ENCODE measurements at regions not wholly inside any gene's neighbourhood (a gene's known extent, or its start where the extent isn't known, plus 50 kb on each side); places are given as distances from the start of the nearest gene placed in this dataset.

- no peaks in the 10 kb centered on the region for H3K9me3 ChIP-seq (ENCODE audit: control insufficient read depth, insufficient read depth, low read length)
- H3K4me1 ChIP-seq (ENCODE audit: insufficient read depth, low read length): no peaks in the 10 kb centered on the region
- H3K9ac ChIP-seq (ENCODE audit: low read depth, low read length): no peak overlapping the region
- H3K36me3 ChIP-seq (ENCODE audit: insufficient read depth, low read length): no peaks in the 10 kb centered on the region
Observed at GRCh38 chr1:73772941-73773340, 425.0 kb downstream of the LRRIQ3 start.

- Histone ChIP-seq H3K9ac (ENCODE audit: low read depth, low read length) (no peak overlapping the region), H3K9me3 (ENCODE audit: control insufficient read depth, insufficient read depth, low read length) (no peaks in the 10 kb centered on the region), H3K4me1 (ENCODE audit: insufficient read depth, low read length) (no peaks in the 10 kb centered on the region), H3K36me3 (ENCODE audit: insufficient read depth, low read length) (no peaks in the 10 kb centered on the region)
Observed at GRCh38 chr1:73771396-73771795, 426.6 kb downstream of the LRRIQ3 start.

GRCh38 chr1:73770109-73770905 is 427.7 kb downstream of the LRRIQ3 start:
- Histone ChIP-seq H3K9me3 (ENCODE audit: control insufficient read depth, insufficient read depth, low read length) (no peaks in the 10 kb centered on the region), H3K36me3 (ENCODE audit: insufficient read depth, low read length) (no peaks in the 10 kb centered on the region), H3K4me1 (ENCODE audit: insufficient read depth, low read length) (no peaks in the 10 kb centered on the region), H3K9ac (ENCODE audit: low read depth, low read length) (no peak overlapping the region)

GRCh38 chr1:73766786-73767348 is 431.1 kb downstream of the LRRIQ3 start:
- Histone ChIP-seq H3K9ac (ENCODE audit: low read depth, low read length) (no peak overlapping the region), H3K4me1 (ENCODE audit: insufficient read depth, low read length) (no peaks in the 10 kb centered on the region), H3K9me3 (ENCODE audit: control insufficient read depth, insufficient read depth, low read length) (no peaks in the 10 kb centered on the region), H3K36me3 (ENCODE audit: insufficient read depth, low read length) (no peaks in the 10 kb centered on the region)

- H3K36me3 ChIP-seq (ENCODE audit: insufficient read depth, low read length): no peaks in the 10 kb centered on the region
- no peak overlapping the region for H3K9ac ChIP-seq (ENCODE audit: low read depth, low read length)
- no peaks in the 10 kb centered on the region for H3K4me1 ChIP-seq (ENCODE audit: insufficient read depth, low read length)
- H3K9me3 ChIP-seq (ENCODE audit: control insufficient read depth, insufficient read depth, low read length): no peaks in the 10 kb centered on the region
Observed at GRCh38 chr1:73765551-73766233, 432.3 kb downstream of the LRRIQ3 start.

- no peaks in the 10 kb centered on the region for H3K9me3 ChIP-seq (ENCODE audit: control insufficient read depth, insufficient read depth, low read length)
- H3K4me1 ChIP-seq (ENCODE audit: insufficient read depth, low read length): no peaks in the 10 kb centered on the region
- H3K9ac ChIP-seq (ENCODE audit: low read depth, low read length): no peak overlapping the region
- no peaks in the 10 kb centered on the region for H3K36me3 ChIP-seq (ENCODE audit: insufficient read depth, low read length)
Observed at GRCh38 chr1:73761559-73761958, 436.4 kb downstream of the LRRIQ3 start.

GRCh38 chr1:73759011-73759410 is 439.0 kb downstream of the LRRIQ3 start:
- Histone ChIP-seq H3K36me3 (ENCODE audit: insufficient read depth, low read length) (no peaks in the 10 kb centered on the region), H3K9me3 (ENCODE audit: control insufficient read depth, insufficient read depth, low read length) (no peaks in the 10 kb centered on the region), H3K9ac (ENCODE audit: low read depth, low read length) (no peak overlapping the region), H3K4me1 (ENCODE audit: insufficient read depth, low read length) (no peaks in the 10 kb centered on the region)

- Histone ChIP-seq H3K36me3 (ENCODE audit: insufficient read depth, low read length) (no peaks in the 10 kb centered on the region), H3K9ac (ENCODE audit: low read depth, low read length) (no peak overlapping the region), H3K4me1 (ENCODE audit: insufficient read depth, low read length) (no peaks in the 10 kb centered on the region), H3K9me3 (ENCODE audit: control insufficient read depth, insufficient read depth, low read length) (no peaks in the 10 kb centered on the region)
Observed at GRCh38 chr1:73756817-73757216, 441.2 kb downstream of the LRRIQ3 start.

- Histone ChIP-seq H3K4me1 (ENCODE audit: insufficient read depth, low read length) (no peaks in the 10 kb centered on the region), H3K9ac (ENCODE audit: low read depth, low read length) (no peak overlapping the region), H3K36me3 (ENCODE audit: insufficient read depth, low read length) (no peaks in the 10 kb centered on the region), H3K9me3 (ENCODE audit: control insufficient read depth, insufficient read depth, low read length) (no peaks in the 10 kb centered on the region)
Observed at GRCh38 chr1:73755649-73756048, 442.3 kb downstream of the LRRIQ3 start.

- H3K4me1 ChIP-seq (ENCODE audit: insufficient read depth, low read length): no peaks in the 10 kb centered on the region
- H3K9ac ChIP-seq (ENCODE audit: low read depth, low read length): no peak overlapping the region
- H3K9me3 ChIP-seq (ENCODE audit: control insufficient read depth, insufficient read depth, low read length): no peaks in the 10 kb centered on the region
- H3K36me3 ChIP-seq (ENCODE audit: insufficient read depth, low read length): no peaks in the 10 kb centered on the region
Observed at GRCh38 chr1:73749996-73750395, 448.0 kb downstream of the LRRIQ3 start.

- Histone ChIP-seq H3K36me3 (ENCODE audit: insufficient read depth, low read length) (no peaks in the 10 kb centered on the region), H3K9ac (ENCODE audit: low read depth, low read length) (no peak overlapping the region), H3K9me3 (ENCODE audit: control insufficient read depth, insufficient read depth, low read length) (0 out of 2 replicates have a peak, but pooled peaks cover 2% of the 10 kb centered on the region), H3K4me1 (ENCODE audit: insufficient read depth, low read length) (no peaks in the 10 kb centered on the region)
Observed at GRCh38 chr1:73744985-73745384, 453.0 kb downstream of the LRRIQ3 start.

GRCh38 chr1:73736125-73736524 is 461.9 kb downstream of the LRRIQ3 start:
- Histone ChIP-seq H3K9ac (ENCODE audit: low read depth, low read length) (no peak overlapping the region), H3K4me1 (ENCODE audit: insufficient read depth, low read length) (no peaks in the 10 kb centered on the region), H3K36me3 (ENCODE audit: insufficient read depth, low read length) (no peaks in the 10 kb centered on the region), H3K9me3 (ENCODE audit: control insufficient read depth, insufficient read depth, low read length) (0 out of 2 replicates have a peak, but pooled peaks cover 6% of the 10 kb centered on the region)

- H3K4me1 ChIP-seq (ENCODE audit: insufficient read depth, low read length): no peaks in the 10 kb centered on the region
- H3K36me3 ChIP-seq (ENCODE audit: insufficient read depth, low read length): no peaks in the 10 kb centered on the region
- H3K9me3 ChIP-seq (ENCODE audit: control insufficient read depth, insufficient read depth, low read length): no peaks in the 10 kb centered on the region
- H3K9ac ChIP-seq (ENCODE audit: low read depth, low read length): no peak overlapping the region
Observed at GRCh38 chr1:73727036-73727435, 470.9 kb downstream of the LRRIQ3 start.

- Histone ChIP-seq H3K9me3 (ENCODE audit: control insufficient read depth, insufficient read depth, low read length) (no peaks in the 10 kb centered on the region), H3K9ac (ENCODE audit: low read depth, low read length) (no peak overlapping the region), H3K36me3 (ENCODE audit: insufficient read depth, low read length) (no peaks in the 10 kb centered on the region), H3K4me1 (ENCODE audit: insufficient read depth, low read length) (no peaks in the 10 kb centered on the region)
Observed at GRCh38 chr1:73722055-73722454, 475.9 kb downstream of the LRRIQ3 start.

GRCh38 chr1:73717976-73718375 is 480.0 kb downstream of the LRRIQ3 start:
- Histone ChIP-seq H3K9me3 (ENCODE audit: control insufficient read depth, insufficient read depth, low read length) (no peaks in the 10 kb centered on the region), H3K36me3 (ENCODE audit: insufficient read depth, low read length) (no peaks in the 10 kb centered on the region), H3K4me1 (ENCODE audit: insufficient read depth, low read length) (no peaks in the 10 kb centered on the region), H3K9ac (ENCODE audit: low read depth, low read length) (no peak overlapping the region)
